ENCODE measurements at regions not wholly inside any gene's neighbourhood (a gene's known extent, or its start where the extent isn't known, plus 50 kb on each side); places are given as distances from the start of the nearest gene placed in this dataset.
"Not testable (repeated sequence)": the region's sequence is repeated elsewhere in the genome, so short reads cannot be mapped to it uniquely, and the experiment has no call there.

GRCh38 chr18:75984853-75985252, 510.2 kb downstream of the ZNF516 start:
- DNase-seq, result no peak

- DNase-seq, result no peak
Observed at GRCh38 chr18:75981102-75981501, 513.9 kb downstream of the ZNF516 start.

GRCh38 chr18:75977081-75977480, 518.0 kb downstream of the ZNF516 start:
- DNase-seq, result no peak

- no peak for DNase-seq
Observed at GRCh38 chr18:75970212-75970611, 524.8 kb downstream of the ZNF516 start.

- no peak for DNase-seq
Observed at GRCh38 chr18:75966431-75966830, 528.6 kb downstream of the ZNF516 start.

- no peak for DNase-seq
Observed at GRCh38 chr18:75962036-75962572, 532.9 kb downstream of the ZNF516 start.

GRCh38 chr18:75960356-75960755, 532.9 kb upstream of the SMIM21 start:
- DNase-seq, result not testable (repeated sequence)

GRCh38 chr18:75959150-75959549, 531.6 kb upstream of the SMIM21 start:
- DNase-seq, result no peak

GRCh38 chr18:75958683-75959082, 531.2 kb upstream of the SMIM21 start:
- DNase-seq, result no peak

- no peak for DNase-seq
Observed at GRCh38 chr18:75945265-75945933, 517.9 kb upstream of the SMIM21 start.

GRCh38 chr18:75937306-75937705, 509.8 kb upstream of the SMIM21 start:
- no peak for DNase-seq

GRCh38 chr18:75936862-75937261, 509.4 kb upstream of the SMIM21 start:
- no peak for DNase-seq

- DNase-seq, result no peak
Observed at GRCh38 chr18:75931079-75931478, 503.6 kb upstream of the SMIM21 start.

- DNase-seq, result no peak
Observed at GRCh38 chr18:75928706-75929105, 501.2 kb upstream of the SMIM21 start.

- no peak for DNase-seq
Observed at GRCh38 chr18:75927791-75928190, 500.3 kb upstream of the SMIM21 start.

GRCh38 chr18:75926811-75927210, 499.3 kb upstream of the SMIM21 start:
- DNase-seq, result no peak

- DNase-seq, result no peak
Observed at GRCh38 chr18:75923169-75923568, 495.7 kb upstream of the SMIM21 start.

GRCh38 chr18:75916624-75916982, 489.1 kb upstream of the SMIM21 start:
- DNase-seq, result no peak

- peak; percentile 83 for DNase-seq
Observed at GRCh38 chr18:75915941-75916623, 488.6 kb upstream of the SMIM21 start.

GRCh38 chr18:75912829-75913228, 485.3 kb upstream of the SMIM21 start:
- DNase-seq, result no peak

- no peak for DNase-seq
Observed at GRCh38 chr18:75904416-75904815, 476.9 kb upstream of the SMIM21 start.

GRCh38 chr18:75898651-75899050, 471.1 kb upstream of the SMIM21 start:
- DNase-seq, result no peak

- DNase-seq, result no peak
Observed at GRCh38 chr18:75897386-75897785, 469.9 kb upstream of the SMIM21 start.

GRCh38 chr18:75896865-75897264, 469.4 kb upstream of the SMIM21 start:
- peak; percentile 76 for DNase-seq

- no peak for DNase-seq
Observed at GRCh38 chr18:75895135-75895534, 467.6 kb upstream of the SMIM21 start.

All from NCI-H345 (cell line).